HG03066 (cell line): ENCODE measurements at regions not wholly inside any gene's neighbourhood (a gene's known extent, or its start where the extent isn't known, plus 50 kb on each side); places are given as distances from the start of the nearest gene placed in this dataset.
"Not testable (repeated sequence)": the region's sequence is repeated elsewhere in the genome, so short reads cannot be mapped to it uniquely, and the experiment has no call there.

Experiments
- ATAC-seq: cut with Tn5 transposase; IDR thresholded peaks from one replicate; pipeline ENCODE4 v1.9.1; 2021; ENCODE audit warnings: low read depth; ENCODE audit not compliant: unreplicated experiment

DNA sequence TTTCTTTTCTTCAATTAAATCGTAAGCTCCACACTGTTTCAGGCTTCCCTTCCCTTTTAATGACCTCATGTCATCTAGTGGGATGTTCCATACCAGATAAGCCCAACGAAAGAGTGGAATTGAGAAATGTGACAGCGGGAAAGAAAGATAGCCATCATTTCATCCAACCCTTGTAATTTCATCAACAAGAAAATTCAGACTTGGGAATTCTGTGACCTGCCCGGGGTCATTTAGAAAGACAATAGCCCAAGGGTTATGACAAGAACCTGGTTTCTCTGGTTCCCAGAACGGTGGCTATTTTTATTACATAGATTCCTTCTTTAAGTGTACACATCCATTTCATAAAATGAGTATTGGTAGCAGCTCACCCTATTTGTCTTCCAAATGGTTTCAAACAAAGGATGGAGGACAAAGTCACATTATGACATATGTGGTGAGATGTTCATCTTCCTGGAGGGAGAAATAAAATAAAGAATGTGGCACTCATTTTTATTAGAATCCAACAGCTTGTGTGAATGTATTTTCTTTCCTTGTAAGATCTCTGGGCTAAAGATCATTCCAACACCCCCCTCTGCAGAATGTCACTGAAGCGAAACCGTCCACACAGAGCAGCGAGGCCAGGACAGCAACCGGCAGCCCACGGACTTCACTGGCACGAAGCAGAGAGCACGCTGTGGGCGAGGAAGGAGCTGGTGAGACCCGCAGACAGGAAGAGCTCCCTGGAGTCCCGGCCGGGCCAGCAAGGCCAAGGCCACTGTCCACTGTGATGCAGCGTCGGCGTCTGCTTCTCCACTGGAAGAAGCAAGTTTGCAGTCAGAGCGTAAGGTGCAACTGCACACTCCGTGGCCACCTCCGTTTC, 199.9 kb downstream of the KLF6 start:
- no peak for ATAC-seq

DNA sequence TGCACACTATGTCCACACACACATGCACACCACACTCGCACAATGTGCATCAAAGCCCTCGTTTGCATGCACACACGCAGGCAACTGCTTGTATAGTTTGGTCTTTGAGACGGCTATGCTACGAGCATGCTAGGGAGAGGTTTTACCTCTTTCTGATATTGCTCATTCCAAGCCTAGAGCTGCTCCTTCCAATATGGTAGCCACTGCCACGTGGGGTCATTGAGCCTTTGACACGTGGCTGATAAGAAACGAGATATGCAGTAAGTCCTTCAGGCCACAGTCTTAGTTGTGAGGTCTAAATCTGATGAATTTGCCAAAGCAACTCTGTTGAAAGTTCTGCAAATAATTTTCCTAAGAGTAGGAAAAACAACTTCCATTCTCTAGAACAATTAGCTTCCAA, 204.4 kb downstream of the KLF6 start:
- no peak for ATAC-seq

DNA sequence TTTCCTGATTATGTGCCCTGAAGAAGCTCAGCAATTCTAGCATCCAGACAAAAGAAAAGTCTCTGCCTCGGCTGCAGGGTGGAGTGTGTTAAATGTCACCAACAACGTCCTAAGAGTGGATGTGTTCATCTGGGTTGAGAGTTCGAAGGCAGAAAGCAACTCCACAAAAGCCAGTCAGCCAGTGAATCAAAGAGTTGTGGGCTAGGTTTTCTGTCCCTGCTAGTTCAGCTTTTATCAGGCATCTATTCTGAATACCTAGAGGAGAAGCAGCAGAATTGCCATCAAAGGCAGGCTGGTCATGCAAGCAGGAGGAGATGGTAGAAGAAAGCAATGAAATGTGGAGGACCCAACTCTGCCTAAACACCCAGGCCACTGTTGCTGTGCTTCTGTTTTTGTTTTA, 205.2 kb downstream of the KLF6 start:
- ATAC-seq: no peak

DNA sequence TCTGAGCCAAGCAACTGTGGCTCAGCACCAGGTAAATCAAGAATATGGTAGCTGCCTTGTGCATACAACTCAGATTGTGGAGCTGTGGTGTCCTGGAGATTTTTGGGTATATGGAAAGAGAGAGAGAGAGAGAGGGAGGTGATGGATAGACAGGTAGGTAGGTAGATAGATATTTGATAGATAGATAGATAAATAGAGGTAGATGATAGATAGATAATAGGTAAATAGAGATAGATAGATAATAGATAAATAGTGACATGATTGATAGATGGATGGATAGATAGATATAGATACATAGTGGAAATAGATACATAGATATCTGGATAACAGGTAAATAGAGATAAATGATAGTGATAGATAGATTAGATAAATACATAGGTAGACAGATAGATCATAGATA, 206.3 kb downstream of the KLF6 start:
- no peak for ATAC-seq

DNA sequence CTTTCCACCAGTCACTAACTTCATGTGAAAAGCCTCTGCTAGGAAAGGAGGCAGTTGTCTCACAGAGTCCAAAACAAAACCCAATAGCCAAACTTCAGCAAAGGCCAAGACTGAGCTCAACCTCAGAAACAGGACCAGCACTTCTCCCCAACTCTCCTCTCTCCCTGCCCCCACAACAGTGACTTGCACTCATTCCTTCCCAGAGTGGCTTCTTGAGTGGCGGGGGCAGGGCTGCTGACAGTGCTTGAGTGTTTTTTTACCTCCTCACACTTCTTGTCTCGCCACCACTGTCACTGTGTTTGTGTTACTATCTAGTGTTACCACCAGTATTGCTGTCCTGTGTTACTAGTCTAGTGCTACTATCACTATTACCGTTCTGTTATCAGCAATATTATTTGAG, 206.8 kb downstream of the KLF6 start:
- no peak for ATAC-seq

DNA sequence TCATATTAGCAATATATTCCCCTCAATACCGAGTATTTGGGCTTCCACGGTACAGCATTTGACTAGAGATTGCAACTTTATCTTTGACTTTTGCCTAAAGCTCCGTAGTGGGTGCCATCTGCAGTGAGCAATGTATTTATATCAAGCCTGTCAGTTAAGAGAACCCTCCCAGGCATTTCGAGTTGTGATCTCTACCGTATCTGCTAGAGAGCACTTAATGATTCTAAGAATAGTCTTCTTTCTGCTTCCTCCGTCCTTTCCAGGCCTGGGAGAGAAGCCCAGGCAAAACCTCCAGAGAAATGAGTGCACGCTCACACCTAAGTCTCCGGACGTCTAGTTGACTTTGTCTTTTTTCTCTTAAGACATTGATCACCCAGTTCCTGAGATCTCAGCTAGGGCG, 210.6 kb downstream of the KLF6 start:
- no peak for ATAC-seq

DNA sequence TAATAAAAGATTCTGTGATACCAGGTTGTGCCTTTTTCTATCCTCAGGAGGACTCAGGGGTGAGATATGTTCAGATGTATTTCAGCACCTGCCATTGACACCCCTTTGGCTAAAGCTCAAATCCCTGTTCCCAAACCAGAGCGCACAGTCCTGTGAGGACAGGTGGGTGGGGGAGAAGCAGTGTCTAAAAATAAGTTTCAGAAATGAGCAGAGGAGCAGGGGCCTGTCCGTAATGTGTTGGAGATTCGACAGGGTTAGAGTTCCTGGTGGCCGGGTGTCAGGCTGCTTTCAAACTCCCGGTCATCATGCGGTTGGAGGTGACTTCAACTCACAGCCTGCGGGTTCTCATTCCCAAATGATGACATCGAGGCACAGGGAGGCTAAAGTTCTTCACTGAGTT, 211.5 kb downstream of the KLF6 start:
- ATAC-seq: no peak

DNA sequence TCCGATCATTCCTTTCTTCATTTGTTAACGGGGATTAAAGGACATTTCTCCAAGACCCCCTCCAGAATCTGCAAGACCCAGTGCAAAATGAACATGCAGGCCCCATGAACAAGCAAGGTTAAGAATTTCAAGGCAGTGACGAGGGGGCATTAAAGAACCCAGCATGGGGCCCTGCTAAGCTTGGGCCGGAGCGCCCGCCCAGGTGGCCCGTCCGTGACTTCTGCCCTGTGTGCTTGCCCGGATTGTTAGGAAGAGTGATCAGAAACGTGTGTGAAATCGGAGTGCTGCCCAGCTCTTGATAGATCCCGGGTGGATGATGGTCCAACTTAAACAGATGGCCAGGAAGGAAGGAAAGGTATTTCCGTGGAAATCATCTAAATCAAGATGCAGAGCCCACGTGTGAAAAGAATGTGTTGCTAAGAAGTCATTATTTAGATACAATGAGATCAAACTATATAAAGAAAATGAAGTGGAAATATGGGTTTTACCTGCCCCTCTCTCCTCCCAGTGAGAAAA, 213.6 kb downstream of the KLF6 start:
- ATAC-seq: no peak

DNA sequence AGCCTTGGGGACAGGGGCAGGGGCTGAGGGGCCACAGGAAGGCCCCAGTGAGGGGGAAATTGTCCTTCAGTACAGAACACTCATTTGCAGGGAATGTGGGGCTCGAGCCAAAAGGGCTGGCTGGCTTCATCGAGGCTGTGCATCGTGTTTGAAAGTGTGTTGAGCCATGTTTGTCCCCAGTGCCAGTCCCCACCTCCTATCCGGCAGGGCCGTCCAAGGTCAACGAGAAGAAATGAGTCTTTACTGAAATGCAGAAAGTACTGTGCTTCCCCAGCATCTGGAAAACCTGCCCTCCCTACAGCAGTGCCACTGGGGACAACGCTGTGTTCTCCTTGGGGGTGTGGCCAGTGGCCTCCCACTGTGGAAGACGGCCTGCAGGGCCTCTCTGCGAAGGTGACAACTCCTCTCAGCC, 214.1 kb downstream of the KLF6 start:
- ATAC-seq: no peak

DNA sequence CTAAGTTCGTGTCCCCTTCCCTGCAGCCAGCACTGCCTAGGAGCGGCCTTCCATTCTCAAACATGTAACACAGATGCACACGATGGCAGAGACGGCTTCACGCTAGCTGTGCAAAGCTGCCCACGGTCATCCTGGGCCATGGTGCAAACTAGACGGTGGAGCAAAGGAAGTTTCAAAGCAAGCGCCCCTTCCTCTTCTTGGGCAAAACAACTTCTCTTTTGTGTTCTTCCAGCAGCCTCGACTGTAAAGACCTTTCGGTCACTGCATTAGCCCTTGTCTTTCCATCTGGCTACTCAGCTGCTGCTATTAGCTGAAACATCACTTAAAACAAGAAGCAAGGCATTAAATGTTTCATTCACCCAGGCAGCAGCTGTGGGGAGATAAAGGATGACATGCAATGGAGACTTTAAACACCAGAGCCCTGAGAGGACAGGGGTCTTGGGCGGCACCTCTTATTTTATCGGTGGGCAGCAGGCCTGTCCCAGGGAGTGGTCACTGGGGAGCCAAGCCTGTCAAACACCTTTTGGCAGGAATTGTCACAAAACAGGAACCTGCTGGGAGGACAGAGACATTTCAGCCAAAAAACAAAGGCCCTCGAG, 214.8 kb downstream of the KLF6 start:
- ATAC-seq: no peak

DNA sequence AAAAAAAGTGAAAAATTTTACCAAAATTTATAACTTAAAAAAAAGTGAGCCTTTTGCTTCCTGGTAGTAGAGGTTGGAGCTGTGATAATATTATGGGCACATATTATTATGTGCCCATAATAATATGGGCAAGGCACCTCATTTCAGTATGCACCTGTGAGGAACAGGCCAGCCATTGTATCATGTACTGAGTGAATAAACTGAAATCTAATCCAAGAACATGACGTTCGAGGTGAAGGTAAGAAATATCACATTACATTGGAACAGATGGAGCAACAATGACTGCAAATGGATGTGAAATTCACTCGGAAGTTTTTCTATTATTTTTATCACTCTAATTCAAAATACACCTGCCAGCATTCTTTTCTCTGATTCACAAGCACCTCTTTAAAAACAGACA, 216.0 kb downstream of the KLF6 start:
- no peak for ATAC-seq

DNA sequence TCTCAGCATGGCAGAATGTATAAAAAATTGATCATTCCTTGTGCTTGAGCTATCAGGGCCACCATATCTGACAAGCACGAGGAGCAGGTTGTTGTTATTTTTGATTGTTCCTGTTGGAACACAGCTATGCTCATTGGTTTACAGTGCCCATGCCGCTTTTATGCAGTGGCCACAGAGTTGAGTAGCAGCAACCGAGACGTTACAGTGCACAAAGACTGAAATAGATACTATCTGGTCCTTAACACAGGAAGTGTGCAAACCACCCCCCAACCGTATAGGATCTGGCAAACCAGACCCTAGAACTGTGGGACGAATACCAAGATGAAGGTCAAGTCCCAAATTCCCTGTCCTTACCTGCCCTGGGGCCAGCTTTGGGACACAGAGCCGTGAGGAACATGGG, 216.6 kb downstream of the KLF6 start:
- no peak for ATAC-seq

DNA sequence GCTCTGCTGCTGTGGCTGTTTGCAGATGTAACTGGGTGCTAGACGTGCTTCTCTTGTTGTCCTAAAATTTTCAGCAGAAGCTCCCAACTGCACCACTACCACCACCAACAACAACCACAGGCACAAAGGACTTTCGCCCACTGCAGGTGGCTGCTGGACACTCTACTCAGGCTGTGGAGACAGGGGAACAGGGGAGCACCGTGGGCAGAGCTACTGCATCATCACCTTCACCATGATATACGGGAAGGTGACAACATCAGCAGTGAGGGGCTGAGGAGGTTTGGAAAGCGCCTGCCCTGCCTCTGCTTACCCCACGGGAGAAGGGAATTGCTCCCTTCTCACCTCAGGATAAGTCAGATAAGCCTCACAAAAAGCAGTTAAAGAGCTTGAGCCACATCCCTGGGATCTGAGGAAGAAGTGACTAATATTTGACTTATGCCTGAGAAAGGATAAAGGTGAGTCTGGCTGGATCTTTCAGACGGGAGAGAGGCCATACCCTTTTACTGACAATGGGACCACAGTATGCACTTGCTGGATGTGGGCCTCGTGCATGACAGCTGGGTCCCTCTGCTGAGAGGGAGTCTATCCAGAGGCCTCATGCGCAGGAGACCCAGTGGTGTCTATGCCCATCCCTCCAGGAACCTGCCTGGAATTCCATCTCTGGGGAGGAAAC, 217.6 kb downstream of the KLF6 start:
- ATAC-seq: no peak

DNA sequence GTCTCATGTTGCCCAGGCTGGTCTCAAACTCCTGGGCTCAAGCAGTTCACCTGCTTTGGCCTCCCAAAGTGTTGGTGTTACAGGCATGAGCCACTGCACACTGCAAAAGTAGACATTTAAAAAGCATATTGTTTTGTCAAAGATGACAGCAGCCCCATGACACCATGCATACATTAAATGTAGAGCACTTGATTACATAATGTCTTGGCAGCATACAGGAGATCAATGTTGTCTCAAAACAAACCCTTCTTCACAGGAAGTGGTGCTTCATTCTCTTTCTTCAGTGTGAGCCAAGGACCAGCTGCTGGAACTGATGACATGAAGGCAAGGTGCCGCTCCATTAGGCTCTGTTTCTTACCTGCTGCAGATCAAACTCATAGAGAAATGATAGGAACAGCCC, 218.4 kb downstream of the KLF6 start:
- no peak for ATAC-seq

DNA sequence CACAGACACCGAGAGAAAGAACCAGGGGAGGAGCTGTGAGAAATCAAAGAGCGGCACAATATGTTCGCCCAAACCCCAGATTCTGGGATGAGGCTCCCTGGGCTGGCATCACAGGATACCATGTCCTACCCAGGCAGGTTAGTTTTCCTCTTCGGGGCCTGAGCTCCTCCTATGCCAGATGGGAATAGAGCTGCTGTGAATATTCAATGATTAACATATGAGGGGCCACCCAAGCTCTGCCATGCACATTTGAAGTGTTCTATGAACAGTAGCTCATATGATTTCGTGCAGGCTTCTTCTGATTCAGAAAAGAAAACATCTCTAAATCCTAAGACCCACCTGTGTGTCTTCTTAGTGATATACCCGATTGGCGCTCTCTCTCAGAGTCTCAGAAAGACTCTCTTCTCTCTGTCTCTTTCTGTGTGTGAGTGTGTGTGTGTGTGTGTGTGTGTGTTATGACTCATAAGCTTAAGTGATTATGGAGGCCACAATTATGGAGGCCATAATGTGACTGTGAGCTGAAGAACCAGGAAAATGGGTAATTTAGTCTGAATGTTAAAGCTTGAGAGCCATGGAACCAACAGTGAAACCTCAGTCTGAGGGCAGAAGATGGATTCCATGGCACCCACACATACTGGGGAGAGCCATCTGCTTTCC, 220.5 kb downstream of the KLF6 start:
- ATAC-seq: no peak

DNA sequence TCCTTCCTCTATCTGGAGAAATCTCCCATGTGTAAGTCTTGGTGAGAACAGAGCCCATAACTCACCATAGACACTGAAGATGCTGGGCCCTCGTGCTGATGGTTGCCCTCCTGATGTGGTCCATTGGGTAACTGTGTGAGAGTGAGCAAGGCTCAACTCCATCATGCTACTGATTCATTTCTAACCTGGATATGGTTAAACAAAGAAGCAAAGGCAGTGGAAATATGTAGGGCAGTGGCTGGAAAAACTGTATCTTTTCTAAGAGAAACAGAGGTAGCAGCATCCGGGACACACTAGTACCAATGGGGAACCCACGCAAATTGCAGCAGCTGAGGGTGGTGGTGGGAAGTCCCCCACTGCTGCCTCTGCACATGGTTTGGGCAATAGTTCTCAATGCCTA, 221.7 kb downstream of the KLF6 start:
- ATAC-seq: no peak

DNA sequence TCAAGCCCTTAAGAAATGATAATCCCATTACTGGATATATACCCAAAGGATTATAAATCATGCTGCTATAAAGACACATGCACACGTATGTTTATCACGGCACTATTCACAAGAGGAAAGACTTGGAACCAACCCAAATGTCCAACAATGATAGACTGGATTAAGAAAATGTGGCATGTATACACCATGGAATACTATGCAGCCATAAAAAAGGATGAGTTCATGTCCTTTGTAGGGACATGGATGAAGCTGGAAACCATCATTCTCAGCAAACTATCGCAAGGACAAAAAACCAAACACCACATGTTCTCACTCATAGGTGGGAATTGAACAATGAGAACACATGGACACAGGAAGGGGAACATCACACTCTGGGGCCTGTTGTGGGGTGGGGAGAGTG, 224.4 kb downstream of the KLF6 start:
- not testable (repeated sequence) for ATAC-seq

DNA sequence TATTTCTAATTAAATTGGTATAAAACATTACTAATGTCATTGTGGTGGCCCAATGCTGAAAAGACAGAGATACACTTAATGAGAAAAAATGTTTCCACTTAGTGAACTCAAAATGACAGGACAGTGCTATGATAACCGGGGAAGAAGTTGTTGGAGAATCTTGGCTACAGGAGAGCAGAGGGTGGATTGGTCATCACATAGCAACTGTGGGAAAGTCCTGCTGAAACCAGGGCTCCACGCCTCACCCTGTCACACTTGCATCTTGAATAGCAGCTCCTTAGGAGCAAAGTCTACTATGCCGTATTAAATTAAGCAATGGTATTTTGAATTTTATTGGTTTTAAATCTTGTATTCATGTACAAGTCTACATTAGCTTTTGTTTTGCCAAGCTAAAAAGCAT, 225.5 kb downstream of the KLF6 start:
- ATAC-seq: no peak

DNA sequence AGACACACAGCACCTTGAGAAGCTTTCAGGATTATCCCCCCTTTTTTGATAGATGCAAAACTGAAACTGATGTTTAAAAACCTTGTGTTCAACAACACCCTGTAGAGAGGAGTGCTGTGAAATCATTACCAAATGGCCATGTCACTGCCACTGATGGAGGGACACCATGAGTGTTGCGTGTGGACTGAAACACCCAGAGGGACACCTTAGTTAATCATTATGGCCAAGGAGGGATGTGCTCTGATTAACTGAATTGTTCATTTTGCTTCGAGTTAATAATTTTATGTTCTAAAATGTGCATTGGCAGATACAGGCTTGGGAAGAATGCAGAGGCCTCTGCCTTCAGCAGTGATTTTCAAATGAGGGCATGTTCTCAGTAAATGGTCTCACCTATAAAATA, 226.0 kb downstream of the KLF6 start:
- no peak for ATAC-seq

DNA sequence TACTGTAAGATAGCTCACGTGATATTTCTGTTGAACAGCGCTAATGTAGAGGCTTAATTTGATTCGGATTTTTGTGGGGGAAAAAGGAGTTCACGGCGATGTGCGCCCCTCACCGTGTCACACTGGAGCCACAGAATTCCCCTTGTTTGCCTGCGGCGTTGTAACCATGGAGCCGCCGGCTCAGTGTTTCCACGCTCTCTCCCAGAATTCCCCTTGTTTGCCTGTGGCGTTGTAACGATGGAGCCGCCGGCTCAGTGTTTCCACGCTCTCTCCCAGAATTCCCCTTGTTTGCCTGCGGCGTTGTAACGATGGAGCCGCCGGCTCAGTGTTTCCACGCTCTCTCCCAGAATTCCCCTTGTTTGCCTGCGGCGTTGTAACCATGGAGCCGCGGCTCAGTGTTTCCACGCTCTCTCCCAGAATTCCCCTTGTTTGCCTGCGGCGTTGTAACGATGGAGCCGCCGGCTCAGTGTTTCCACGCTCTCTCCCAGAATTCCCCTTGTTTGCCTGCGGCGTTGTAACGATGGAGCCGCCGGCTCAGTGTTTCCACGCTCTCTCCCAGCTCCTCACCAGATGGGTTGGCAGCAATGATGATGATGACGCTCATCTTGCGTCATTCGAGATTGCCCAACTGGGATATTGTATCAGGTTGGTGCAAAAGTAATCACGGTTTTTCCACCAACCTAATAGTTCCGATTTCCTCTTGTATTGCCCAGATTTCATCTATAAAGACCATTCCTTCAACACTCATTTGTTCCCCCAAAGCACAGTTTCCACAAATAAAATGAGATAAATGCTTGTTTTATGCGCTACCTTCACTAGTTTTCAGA, 228.6 kb downstream of the KLF6 start:
- not testable (repeated sequence) for ATAC-seq
